GM12878 (cell line): ENCODE measurements at regions not wholly inside any gene's neighbourhood (a gene's known extent, or its start where the extent isn't known, plus 50 kb on each side); places are given as distances from the start of the nearest gene placed in this dataset.

Experiments used
- ATAC-seq: fragments of 200-7000 bp; cut with Tn5 transposase; 3 replicates; pipeline ENCODE4 v1.9.1; 2020; ENCODE audit warnings: mild to moderate bottlenecking, moderate library complexity
- BruUV-seq: library from RNA; stranded (reverse); fragments of 400-500 nt; replicated peaks from 2 replicates; lab custom pipeline; 2021; lab: Mats Ljungman, UMichigan
- CTCF ChIA-PET: fragments of 300-600 bp; sonication (Branson Sonifier 250); formaldehyde crosslinking; extraction: SDS; loops from one replicate; lab custom pipeline; 2021; ENCODE audit warnings: inconsistent platforms; lab: Yijun Ruan, JAX
- POLR2A ChIA-PET: fragments of 350-600 bp; formaldehyde crosslinking; extraction: SDS; loops from one replicate; lab custom pipeline; 2021; ENCODE audit warnings: inconsistent platforms; lab: Charles Lee
- RAD21 ChIA-PET: fragments of 300-600 bp; sonication (Branson Sonifier 250); formaldehyde crosslinking; loops from one replicate; lab custom pipeline; 2023; ENCODE audit warnings: antibody characterized with exemption; ENCODE audit not compliant: unreplicated experiment; lab: Charles Lee
- SMC1A ChIA-PET: fragments of 300-600 bp; sonication (Branson Sonifier 250); formaldehyde crosslinking; loops from one replicate; lab custom pipeline; 2023; ENCODE audit not compliant: unreplicated experiment, uncharacterized antibody; lab: Charles Lee
- DNase-seq: peaks from one replicate; pipeline ENCODE4 v3.0.0-alpha.2; 2011; ENCODE audit warnings: low read depth, low spot score
- FAIRE-seq: peaks from 3 replicates; lab custom pipeline; 2011; peaks lifted over from hg19 to GRCh38; lab: Jason Lieb, UNC
- H2AFZ ChIP-seq: 2 replicates; pipeline ENCODE4 v1.6.0; 2011; ENCODE audit warnings: low read depth, low read length, control low read depth; ENCODE audit not compliant: control insufficient read depth
- H3K27ac ChIP-seq: 2 replicates; pipeline ENCODE4 v1.5.1; 2011; ENCODE audit warnings: control low read depth; ENCODE audit not compliant: control insufficient read depth, insufficient read depth
- H3K27me3 ChIP-seq, 2 experiments: replicated peaks in 1 of 2; 2 replicates each; pipeline versions ENCODE4 v1.6.0 to v1.6.1; 2011; ENCODE audit warnings: low read length in 1 of 2; ENCODE audit not compliant: control insufficient read depth in 2 of 2, insufficient read depth in 2 of 2
- H3K36me3 ChIP-seq, 2 experiments: 2 replicates each; pipeline ENCODE4 v1.5.1; 2011; ENCODE audit warnings: low read length in 1 of 2; ENCODE audit not compliant: control insufficient read depth in 2 of 2, insufficient read depth in 2 of 2
- H3K4me1 ChIP-seq: 2 replicates; pipeline ENCODE4 v1.6.1; 2011; ENCODE audit warnings: mild to moderate bottlenecking, low read length, moderate library complexity, mixed read lengths; ENCODE audit not compliant: control insufficient read depth, insufficient read depth
- H3K4me2 ChIP-seq: 2 replicates; pipeline ENCODE4 v1.6.0; 2011; ENCODE audit warnings: control low read depth; ENCODE audit not compliant: control insufficient read depth, insufficient read depth
- H3K4me3 ChIP-seq: fragments of 200-600 bp; sonication (generic); 2 replicates; pipeline ENCODE4 v1.5.1; 2016
- H3K79me2 ChIP-seq: 2 replicates; pipeline ENCODE4 v1.6.0; 2011; ENCODE audit warnings: low read length; ENCODE audit not compliant: control insufficient read depth, insufficient read depth
- H3K9ac ChIP-seq: 2 replicates; pipeline ENCODE4 v1.8.0; 2011; ENCODE audit warnings: low read length, control low read depth, mixed read lengths; ENCODE audit not compliant: control insufficient read depth, insufficient read depth
- H3K9me3 ChIP-seq: replicated peaks from 3 replicates; pipeline ENCODE4 v1.5.1; 2011; ENCODE audit warnings: mild to moderate bottlenecking, low read length; ENCODE audit not compliant: control insufficient read depth, insufficient read depth
- H4K20me1 ChIP-seq: 2 replicates; pipeline ENCODE4 v1.6.0; 2011; ENCODE audit not compliant: control insufficient read depth, insufficient read depth
- ATF3 ChIP-seq: IDR thresholded peaks from 2 replicates; pipeline ENCODE4 v1.6.1; 2011; ENCODE audit warnings: low read depth, mild to moderate bottlenecking, low read length, moderate library complexity, borderline replicate concordance; ENCODE audit errors: extremely low read depth
- ATF7 ChIP-seq: fragments of 450-650 bp; IDR thresholded peaks from 2 replicates; pipeline ENCODE4 v1.6.1; 2016; ENCODE audit warnings: low read depth, mild to moderate bottlenecking
- CREM ChIP-seq: IDR thresholded peaks from 2 replicates; pipeline ENCODE4 v1.6.1; 2014; ENCODE audit warnings: antibody characterized with exemption, low read depth
- GABPA ChIP-seq: IDR thresholded peaks from 2 replicates; pipeline ENCODE4 v1.6.1; 2014; ENCODE audit warnings: antibody characterized with exemption, low read depth, mild to moderate bottlenecking, inconsistent platforms
- HCFC1 ChIP-seq: fragments of 150-350 bp; IDR thresholded peaks from 2 replicates; pipeline ENCODE4 v1.6.1; 2014; ENCODE audit warnings: low read length
- KAT2A ChIP-seq: conservative IDR thresholded peaks from 2 replicates; pipeline ENCODE4 v1.6.1; 2011; ENCODE audit warnings: low read depth, low read length; ENCODE audit not compliant: control insufficient read depth
- MTA3 ChIP-seq: IDR thresholded peaks from 2 replicates; pipeline ENCODE4 v1.6.1; 2012; ENCODE audit warnings: low read length, inconsistent platforms, borderline replicate concordance
- MYC ChIP-seq: IDR thresholded peaks from 2 replicates; pipeline ENCODE4 v1.6.1; 2011; ENCODE audit warnings: mild to moderate bottlenecking, low read length, moderate library complexity, inconsistent platforms; ENCODE audit not compliant: insufficient read depth, insufficient replicate concordance, insufficient read length, severe bottlenecking
- NFIC ChIP-seq: IDR thresholded peaks from 2 replicates; pipeline ENCODE4 v1.6.1; 2012; ENCODE audit warnings: low read depth, mild to moderate bottlenecking, inconsistent platforms, low read length, moderate library complexity
- RAD51 ChIP-seq: fragments of 450-650 bp; IDR thresholded peaks from 2 replicates; pipeline ENCODE4 v1.6.1; 2016; ENCODE audit warnings: moderate library complexity, mild to moderate bottlenecking, inconsistent platforms
- RFX5 ChIP-seq: IDR thresholded peaks from 2 replicates; pipeline ENCODE4 v1.6.1; 2011; ENCODE audit warnings: low read depth, low read length, improper control_type of control experiment
- SP1 ChIP-seq: IDR thresholded peaks from one replicate; pipeline ENCODE4 v1.6.1; 2011; ENCODE audit warnings: low read depth, low read length
- WGBS: methylation state at CpG from one replicate; pipeline ENCODE4 v1.1.6; 2016; ENCODE audit warnings: low lambda C conversion rate; ENCODE audit not compliant: insufficient replicate concordance, insufficient coverage; ENCODE audit errors: missing lambda C conversion rate; 5-methylcytosine and 5-hydroxymethylcytosine counted together
- in situ Hi-C: fragments of 300-500 bp; cut with MboI; formaldehyde crosslinking; loops from 9 replicates; pipeline ENCODE4 v1.14.3; 2018; ENCODE audit warnings: mixed read lengths
- intact Hi-C: fragments of 100-400 bp; cut with micrococcal nuclease; formaldehyde crosslinking; loops from one replicate; pipeline ENCODE4 v1.14.2; 2022; ENCODE audit not compliant: unreplicated experiment
- TF ChIP-seq, protein P1 (sequence below): fragments of 450-650 bp; IDR thresholded peaks from 2 replicates; pipeline ENCODE4 v1.6.1; 2017; ENCODE audit warnings: mild to moderate bottlenecking
- TF ChIP-seq, protein P2 (sequence below): fragments of 450-650 bp; formaldehyde crosslinking; IDR thresholded peaks from 2 replicates; pipeline ENCODE4 v1.5.0; 2022; ENCODE audit warnings: mild to moderate bottlenecking, missing genetic modification characterization

DNA sequence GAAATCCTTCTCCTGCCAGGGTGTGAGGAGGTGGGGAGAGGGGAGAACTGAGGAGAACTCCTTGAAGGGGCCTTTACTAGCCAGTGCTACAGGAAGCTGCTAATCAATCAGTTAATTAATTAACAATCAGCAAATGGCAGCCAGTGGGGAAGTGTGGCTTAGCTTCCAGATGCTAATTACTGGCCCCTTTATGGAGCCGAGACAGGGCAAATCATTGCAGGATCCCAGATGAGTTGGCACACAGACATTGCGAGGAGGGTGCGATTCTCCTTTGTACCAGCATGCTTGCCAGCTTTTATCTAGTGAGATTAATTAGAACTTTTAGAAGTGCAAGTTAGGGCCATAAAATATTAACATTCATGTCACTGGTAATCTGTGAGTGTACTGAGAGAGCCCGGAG is 84.0 kb downstream of the XRCC2 start:
- FAIRE-seq: no peak
- H3K79me2 ChIP-seq: no peaks in the 10 kb centered on the region
- no peak overlapping the region for H3K9ac ChIP-seq
- H3K9me3 ChIP-seq: no peaks in the 10 kb centered on the region
- TF ChIP-seq GABPA (no peak), SP1 (no peak), RAD51 (no peak), KAT2A (no peak), CREM (no peak), MYC (no peak), RFX5 (no peak), ATF3 (no peak), NFIC (no peak), MTA3 (no peak), HCFC1 (no peak), ATF7 (no peak)
- TF ChIP-seq, protein P1, sequence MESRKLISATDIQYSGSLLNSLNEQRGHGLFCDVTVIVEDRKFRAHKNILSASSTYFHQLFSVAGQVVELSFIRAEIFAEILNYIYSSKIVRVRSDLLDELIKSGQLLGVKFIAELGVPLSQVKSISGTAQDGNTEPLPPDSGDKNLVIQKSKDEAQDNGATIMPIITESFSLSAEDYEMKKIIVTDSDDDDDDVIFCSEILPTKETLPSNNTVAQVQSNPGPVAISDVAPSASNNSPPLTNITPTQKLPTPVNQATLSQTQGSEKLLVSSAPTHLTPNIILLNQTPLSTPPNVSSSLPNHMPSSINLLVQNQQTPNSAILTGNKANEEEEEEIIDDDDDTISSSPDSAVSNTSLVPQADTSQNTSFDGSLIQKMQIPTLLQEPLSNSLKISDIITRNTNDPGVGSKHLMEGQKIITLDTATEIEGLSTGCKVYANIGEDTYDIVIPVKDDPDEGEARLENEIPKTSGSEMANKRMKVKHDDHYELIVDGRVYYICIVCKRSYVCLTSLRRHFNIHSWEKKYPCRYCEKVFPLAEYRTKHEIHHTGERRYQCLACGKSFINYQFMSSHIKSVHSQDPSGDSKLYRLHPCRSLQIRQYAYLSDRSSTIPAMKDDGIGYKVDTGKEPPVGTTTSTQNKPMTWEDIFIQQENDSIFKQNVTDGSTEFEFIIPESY: no peak
- TF ChIP-seq, protein P2, sequence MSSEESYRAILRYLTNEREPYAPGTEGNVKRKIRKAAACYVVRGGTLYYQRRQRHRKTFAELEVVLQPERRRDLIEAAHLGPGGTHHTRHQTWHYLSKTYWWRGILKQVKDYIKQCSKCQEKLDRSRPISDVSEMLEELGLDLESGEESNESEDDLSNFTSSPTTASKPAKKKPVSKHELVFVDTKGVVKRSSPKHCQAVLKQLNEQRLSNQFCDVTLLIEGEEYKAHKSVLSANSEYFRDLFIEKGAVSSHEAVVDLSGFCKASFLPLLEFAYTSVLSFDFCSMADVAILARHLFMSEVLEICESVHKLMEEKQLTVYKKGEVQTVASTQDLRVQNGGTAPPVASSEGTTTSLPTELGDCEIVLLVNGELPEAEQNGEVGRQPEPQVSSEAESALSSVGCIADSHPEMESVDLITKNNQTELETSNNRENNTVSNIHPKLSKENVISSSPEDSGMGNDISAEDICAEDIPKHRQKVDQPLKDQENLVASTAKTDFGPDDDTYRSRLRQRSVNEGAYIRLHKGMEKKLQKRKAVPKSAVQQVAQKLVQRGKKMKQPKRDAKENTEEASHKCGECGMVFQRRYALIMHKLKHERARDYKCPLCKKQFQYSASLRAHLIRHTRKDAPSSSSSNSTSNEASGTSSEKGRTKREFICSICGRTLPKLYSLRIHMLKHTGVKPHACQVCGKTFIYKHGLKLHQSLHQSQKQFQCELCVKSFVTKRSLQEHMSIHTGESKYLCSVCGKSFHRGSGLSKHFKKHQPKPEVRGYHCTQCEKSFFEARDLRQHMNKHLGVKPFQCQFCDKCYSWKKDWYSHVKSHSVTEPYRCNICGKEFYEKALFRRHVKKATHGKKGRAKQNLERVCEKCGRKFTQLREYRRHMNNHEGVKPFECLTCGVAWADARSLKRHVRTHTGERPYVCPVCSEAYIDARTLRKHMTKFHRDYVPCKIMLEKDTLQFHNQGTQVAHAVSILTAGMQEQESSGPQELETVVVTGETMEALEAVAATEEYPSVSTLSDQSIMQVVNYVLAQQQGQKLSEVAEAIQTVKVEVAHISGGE: no peak
- 92% methylated on average over 4 of the region's 4 CpGs for WGBS
- H2AFZ ChIP-seq: no peak overlapping the region
- DNase-seq: no peak
- BruUV-seq: no TSS peak
- in situ Hi-C loops: no loop called here
- no peak overlapping the region for H3K4me3 ChIP-seq
- RAD21 ChIA-PET: no interaction called here
- no peak for ATAC-seq
- no peak overlapping the region for H3K4me2 ChIP-seq
- CTCF ChIA-PET: no interaction called here
- H3K27ac ChIP-seq: no peak overlapping the region
- H3K36me3 ChIP-seq: no peaks in the 10 kb centered on the region
- no peaks in the 10 kb centered on the region for H3K4me1 ChIP-seq
- intact Hi-C loops: no loop called here
- H3K27me3 ChIP-seq: no peaks in the 10 kb centered on the region
- no peaks in the 10 kb centered on the region for H4K20me1 ChIP-seq
- SMC1A ChIA-PET: no interaction called here
- POLR2A ChIA-PET: no interaction called here
